Colonic mucosa (tissue), 4 donors: ENCODE measurements at regions not wholly inside any gene's neighbourhood (a gene's known extent, or its start where the extent isn't known, plus 50 kb on each side); places are given as distances from the start of the nearest gene placed in this dataset.

ENCODE experiments used
- DNase-seq: peaks from one replicate; pipeline ENCODE4 v3.0.0-alpha.2; 2020
- H3K27ac ChIP-seq: fragments of 200-600 bp; one replicate; pipeline ENCODE4 v1.8.0; 2021
- H3K27me3 ChIP-seq: fragments of 200-600 bp; one replicate; pipeline ENCODE4 v1.8.0; 2021
- H3K36me3 ChIP-seq: fragments of 200-600 bp; one replicate; pipeline ENCODE4 v1.8.0; 2021
- H3K4me1 ChIP-seq: fragments of 200-600 bp; one replicate; pipeline ENCODE4 v1.8.0; 2021; ENCODE audit warnings: mild to moderate bottlenecking
- H3K4me3 ChIP-seq: fragments of 200-600 bp; one replicate; pipeline ENCODE4 v1.8.0; 2021
- H3K9ac ChIP-seq, 2 donors: one replicate each; pipeline ENCODE4 v1.7.0; 2013; ENCODE audit warnings: control low read depth in 2 of 2, low read depth in 2 of 2, low read length in 2 of 2
- H3K9me3 ChIP-seq: fragments of 200-600 bp; one replicate; pipeline ENCODE4 v1.8.0; 2021
- intact Hi-C: fragments of 100-400 bp; cut with DNase I; formaldehyde crosslinking; loops from one replicate; pipeline ENCODE4 v1.14.1; 2022
- TF ChIP-seq, protein P1 (sequence below): fragments of 200-600 bp; IDR thresholded peaks from one replicate; pipeline ENCODE4 v1.8.0; 2022; ENCODE audit warnings: antibody characterized with exemption, mild to moderate bottlenecking
- donor health status: healthy.
- donor health status: DM: no; HTN: no; CAD: no.
- donor health status: DM: no; HTN: no; CAD: no.

DNA sequence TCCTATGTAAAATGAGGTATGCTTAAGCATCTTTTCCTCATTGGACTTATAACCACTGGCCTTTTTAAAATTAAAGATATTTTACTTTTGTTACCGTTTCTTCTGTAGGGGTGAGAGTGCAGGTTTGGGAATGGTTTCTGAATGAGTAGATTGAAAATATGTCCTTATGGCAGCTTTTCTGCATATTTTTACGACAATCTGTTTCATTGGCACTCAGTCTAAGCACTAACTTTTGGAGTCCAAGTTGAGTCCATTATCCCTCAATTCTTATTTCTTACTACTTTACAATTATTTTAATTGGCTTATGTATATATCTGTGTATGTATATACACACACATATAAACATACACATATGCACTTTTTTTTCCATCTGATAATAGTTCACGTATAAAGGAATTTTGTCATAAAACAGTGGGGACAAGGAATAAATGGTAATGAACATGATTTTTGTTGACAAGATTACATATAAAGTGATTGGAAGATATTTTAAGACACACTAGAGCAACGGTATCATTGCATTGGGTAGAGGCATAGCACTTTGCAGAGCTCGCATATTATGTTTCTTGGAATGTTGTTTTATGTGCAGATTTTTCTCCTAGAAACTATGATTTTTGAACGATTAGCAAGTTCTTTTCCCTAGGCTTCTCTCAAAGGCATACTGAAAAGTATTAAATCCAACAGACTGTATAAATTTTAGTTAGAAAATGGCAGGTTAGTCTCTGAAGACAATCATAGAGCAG, 133.0 kb downstream of the FAT4 start:
- Histone ChIP-seq H3K4me1 (no peaks in the 10 kb centered on the region), H3K27ac (no peak overlapping the region), H3K9ac (no peak overlapping the region), H3K4me3 (no peak overlapping the region), H3K9me3 (no peaks in the 10 kb centered on the region), H3K27me3 (no peaks in the 10 kb centered on the region), H3K36me3 (no peaks in the 10 kb centered on the region)
- TF ChIP-seq, protein P1, sequence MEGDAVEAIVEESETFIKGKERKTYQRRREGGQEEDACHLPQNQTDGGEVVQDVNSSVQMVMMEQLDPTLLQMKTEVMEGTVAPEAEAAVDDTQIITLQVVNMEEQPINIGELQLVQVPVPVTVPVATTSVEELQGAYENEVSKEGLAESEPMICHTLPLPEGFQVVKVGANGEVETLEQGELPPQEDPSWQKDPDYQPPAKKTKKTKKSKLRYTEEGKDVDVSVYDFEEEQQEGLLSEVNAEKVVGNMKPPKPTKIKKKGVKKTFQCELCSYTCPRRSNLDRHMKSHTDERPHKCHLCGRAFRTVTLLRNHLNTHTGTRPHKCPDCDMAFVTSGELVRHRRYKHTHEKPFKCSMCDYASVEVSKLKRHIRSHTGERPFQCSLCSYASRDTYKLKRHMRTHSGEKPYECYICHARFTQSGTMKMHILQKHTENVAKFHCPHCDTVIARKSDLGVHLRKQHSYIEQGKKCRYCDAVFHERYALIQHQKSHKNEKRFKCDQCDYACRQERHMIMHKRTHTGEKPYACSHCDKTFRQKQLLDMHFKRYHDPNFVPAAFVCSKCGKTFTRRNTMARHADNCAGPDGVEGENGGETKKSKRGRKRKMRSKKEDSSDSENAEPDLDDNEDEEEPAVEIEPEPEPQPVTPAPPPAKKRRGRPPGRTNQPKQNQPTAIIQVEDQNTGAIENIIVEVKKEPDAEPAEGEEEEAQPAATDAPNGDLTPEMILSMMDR = no peak
- intact Hi-C loops = no loop called here
- DNase-seq = no peak

DNA sequence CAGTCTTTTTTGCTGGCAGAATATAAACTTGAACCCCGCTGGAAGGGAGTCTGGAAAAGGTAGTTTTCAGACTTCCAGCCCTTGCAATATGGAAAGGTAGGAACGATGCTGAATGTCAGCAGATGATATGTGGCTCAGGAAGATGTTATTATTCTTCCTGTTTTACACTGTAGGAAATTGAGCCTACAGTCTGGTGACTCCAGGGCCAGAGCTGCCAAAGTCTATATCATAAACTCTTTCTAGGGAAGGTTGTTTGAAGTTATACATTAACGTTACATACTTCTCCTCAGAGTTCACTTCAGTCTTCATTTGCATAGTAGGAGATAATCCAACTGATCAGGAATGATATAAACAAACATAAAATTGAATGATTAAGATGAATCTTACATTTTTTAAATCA, 141.3 kb downstream of the FAT4 start:
- no peak for DNase-seq
- TF ChIP-seq, protein P1 = no peak
- Histone ChIP-seq H3K27me3 (no peaks in the 10 kb centered on the region), H3K4me3 (no peak overlapping the region), H3K27ac (no peak overlapping the region), H3K9me3 (no peaks in the 10 kb centered on the region), H3K9ac (no peak overlapping the region), H3K4me1 (no peaks in the 10 kb centered on the region), H3K36me3 (no peaks in the 10 kb centered on the region)
- intact Hi-C loops = no loop called here

DNA sequence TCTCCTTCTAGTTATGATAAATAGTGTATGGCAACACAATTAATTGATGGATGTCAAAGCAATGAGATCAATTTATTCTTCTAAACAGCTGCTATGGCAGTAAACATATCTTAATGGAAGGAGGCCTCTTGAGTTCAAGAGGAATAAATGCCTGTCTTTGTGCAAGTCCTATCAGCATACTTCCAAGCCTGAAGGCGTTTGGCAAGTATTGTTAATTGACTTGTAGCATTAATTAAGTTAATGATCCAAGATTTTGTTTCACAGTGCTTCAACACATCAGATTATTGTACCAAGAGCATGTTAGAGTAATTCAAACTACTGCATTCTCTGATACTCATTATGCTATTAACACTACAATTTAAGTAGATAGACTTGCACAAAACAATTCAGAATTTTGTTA, 144.8 kb downstream of the FAT4 start:
- Histone ChIP-seq H3K27ac (no peak overlapping the region), H3K27me3 (no peaks in the 10 kb centered on the region), H3K9me3 (no peaks in the 10 kb centered on the region), H3K4me1 (no peaks in the 10 kb centered on the region), H3K9ac (no peak overlapping the region), H3K36me3 (no peaks in the 10 kb centered on the region), H3K4me3 (no peak overlapping the region)
- intact Hi-C loops = no loop called here
- DNase-seq = no peak
- TF ChIP-seq, protein P1 = no peak

DNA sequence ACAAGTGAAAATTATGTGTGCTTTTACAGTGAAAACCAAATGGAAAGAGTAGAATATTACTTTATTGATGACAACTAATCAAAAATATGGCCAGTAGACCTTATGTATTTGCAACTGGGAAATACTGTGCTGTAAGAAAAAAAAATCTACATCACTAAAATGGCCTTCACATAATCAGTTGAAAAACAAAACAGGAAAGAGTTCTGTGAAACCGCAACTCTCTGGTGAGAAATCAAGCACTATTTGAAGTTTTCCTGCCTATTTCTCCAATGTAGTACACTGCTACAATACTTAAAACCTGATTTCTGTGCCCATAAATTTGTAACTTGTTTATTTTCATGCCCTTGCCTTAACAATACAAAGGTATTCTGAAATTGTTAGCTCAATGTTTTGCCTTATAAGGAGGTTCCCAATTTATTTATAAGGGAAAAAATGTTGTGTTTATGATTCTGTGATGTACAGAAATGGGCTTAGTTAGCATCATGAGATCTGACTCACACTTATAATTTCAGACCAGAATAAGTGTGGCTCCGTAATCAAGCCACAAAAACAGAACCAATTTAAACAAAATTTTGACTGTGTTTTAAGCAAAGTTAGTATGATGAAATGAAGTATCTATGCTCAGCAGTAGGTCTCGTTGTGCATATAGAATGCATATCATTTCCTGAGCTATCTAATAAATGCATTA, 147.1 kb downstream of the FAT4 start:
- H3K4me1 ChIP-seq = no peaks in the 10 kb centered on the region
- no peak overlapping the region for H3K27ac ChIP-seq
- no peak for DNase-seq
- no peaks in the 10 kb centered on the region for H3K27me3 ChIP-seq
- H3K4me3 ChIP-seq = no peak overlapping the region
- no peaks in the 10 kb centered on the region for H3K9me3 ChIP-seq
- no peaks in the 10 kb centered on the region for H3K36me3 ChIP-seq
- TF ChIP-seq, protein P1 = no peak
- intact Hi-C loops = no loop called here
- no peak overlapping the region for H3K9ac ChIP-seq

DNA sequence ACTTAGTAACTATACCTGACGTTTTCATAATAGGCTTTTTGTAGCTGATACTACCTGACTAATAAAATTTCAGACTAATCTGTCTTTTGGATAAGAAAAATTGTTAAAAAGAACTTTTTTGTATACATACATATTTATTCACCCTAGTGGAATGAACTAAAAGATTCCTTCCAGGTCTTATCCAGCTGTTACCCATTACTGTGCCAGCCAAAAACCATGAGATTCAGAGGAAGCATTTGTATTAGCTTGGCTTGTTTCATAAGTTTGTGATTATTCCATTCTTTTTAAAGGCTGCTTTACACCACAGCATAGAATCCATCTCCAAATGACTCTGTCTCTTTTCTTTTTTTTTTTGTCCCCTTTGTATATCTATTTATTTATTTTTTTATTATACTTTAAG, 149.4 kb downstream of the FAT4 start:
- H3K4me3 ChIP-seq = no peak overlapping the region
- no peak overlapping the region for H3K27ac ChIP-seq
- H3K4me1 ChIP-seq = no peaks in the 10 kb centered on the region
- H3K27me3 ChIP-seq = no peaks in the 10 kb centered on the region
- no peak for DNase-seq
- intact Hi-C loops = no loop called here
- H3K36me3 ChIP-seq = no peaks in the 10 kb centered on the region
- no peak overlapping the region for H3K9ac ChIP-seq
- TF ChIP-seq, protein P1 = no peak
- H3K9me3 ChIP-seq = no peaks in the 10 kb centered on the region
